Prostate gland (tissue), 2 donors: ENCODE measurements at regions not wholly inside any gene's neighbourhood (a gene's known extent, or its start where the extent isn't known, plus 50 kb on each side); places are given as distances from the start of the nearest gene placed in this dataset.

Experiments
- CTCF ChIP-seq, 4 experiments: fragments of 200-600 bp in 2 of 4; fragments of 450-650 bp in 2 of 4; sonication (generic) in 2 of 4; IDR thresholded peaks; 1 replicate in 3 of 4; 2 replicates in 1 of 4; pipeline ENCODE4 v1.5.1; 2016 to 2019; ENCODE audit warnings: antibody characterized with exemption in 4 of 4, mild to moderate bottlenecking in 2 of 4, moderate library complexity in 2 of 4
- POLR2A ChIP-seq: fragments of 450-650 bp; IDR thresholded peaks from one replicate; pipeline ENCODE4 v1.6.1; 2016; ENCODE audit warnings: antibody characterized with exemption, mild to moderate bottlenecking
- POLR2AphosphoS5 ChIP-seq: sonication (generic); formaldehyde crosslinking; IDR thresholded peaks from one replicate; pipeline ENCODE4 v1.6.1; 2017; ENCODE audit warnings: antibody characterized with exemption

DNA sequence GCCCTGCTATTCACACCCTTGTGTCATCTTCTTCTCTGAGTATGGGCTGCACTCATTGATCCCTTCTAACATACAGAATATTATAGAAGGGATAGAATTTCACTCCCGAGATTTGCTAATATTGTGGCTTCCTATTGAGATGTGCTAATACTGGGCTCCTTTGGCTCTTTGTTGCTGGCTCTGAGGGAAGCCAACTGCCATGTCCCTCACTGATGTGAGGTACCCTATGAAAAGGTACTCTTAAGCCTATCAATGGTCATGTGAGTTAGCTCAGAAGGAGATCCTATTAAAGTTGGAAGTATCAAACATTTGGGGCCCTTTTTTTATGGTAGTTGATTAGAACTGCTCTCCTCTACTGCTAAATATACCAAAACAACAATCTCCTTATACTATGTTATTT is 665.2 kb upstream of the ZWINT start:
- no peak for TF ChIP-seq CTCF (IDR thresholded peaks at IDR 0.05)
- no peak for TF ChIP-seq POLR2A
- TF ChIP-seq POLR2AphosphoS5: no peak
